ENCODE measurements at regions not wholly inside any gene's neighbourhood (a gene's known extent, or its start where the extent isn't known, plus 50 kb on each side); places are given as distances from the start of the nearest gene placed in this dataset.

DNA sequence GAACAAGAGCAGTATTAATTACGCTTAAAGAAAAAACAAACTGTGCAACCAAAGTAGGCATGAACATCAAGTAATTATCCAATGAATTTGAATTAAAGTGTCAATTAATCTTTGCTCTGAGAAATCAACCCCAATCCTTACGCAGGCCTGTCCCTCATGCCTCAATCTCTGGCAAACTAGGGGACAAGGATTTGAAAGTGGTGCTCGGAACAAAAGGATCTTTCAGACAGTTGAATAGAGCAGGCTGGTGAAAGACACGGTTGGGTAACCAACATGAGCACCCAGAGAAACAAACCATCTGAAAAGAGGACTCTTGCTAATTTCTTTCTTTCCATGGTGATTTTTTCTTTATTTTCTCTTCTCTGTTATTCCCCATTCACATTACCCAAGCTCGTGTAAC lies 203.5 kb upstream of the PHF14 start:
- TF ChIP-seq, protein P1, sequence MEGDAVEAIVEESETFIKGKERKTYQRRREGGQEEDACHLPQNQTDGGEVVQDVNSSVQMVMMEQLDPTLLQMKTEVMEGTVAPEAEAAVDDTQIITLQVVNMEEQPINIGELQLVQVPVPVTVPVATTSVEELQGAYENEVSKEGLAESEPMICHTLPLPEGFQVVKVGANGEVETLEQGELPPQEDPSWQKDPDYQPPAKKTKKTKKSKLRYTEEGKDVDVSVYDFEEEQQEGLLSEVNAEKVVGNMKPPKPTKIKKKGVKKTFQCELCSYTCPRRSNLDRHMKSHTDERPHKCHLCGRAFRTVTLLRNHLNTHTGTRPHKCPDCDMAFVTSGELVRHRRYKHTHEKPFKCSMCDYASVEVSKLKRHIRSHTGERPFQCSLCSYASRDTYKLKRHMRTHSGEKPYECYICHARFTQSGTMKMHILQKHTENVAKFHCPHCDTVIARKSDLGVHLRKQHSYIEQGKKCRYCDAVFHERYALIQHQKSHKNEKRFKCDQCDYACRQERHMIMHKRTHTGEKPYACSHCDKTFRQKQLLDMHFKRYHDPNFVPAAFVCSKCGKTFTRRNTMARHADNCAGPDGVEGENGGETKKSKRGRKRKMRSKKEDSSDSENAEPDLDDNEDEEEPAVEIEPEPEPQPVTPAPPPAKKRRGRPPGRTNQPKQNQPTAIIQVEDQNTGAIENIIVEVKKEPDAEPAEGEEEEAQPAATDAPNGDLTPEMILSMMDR (IDR thresholded peaks at IDR 0.05; ENCODE audit: poor library complexity): no peak
- no peak for TF ChIP-seq EZH2 (IDR thresholded peaks at IDR 0.05; ENCODE audit: borderline replicate concordance)
- no peak for TF ChIP-seq EZH2phosphoT487 (IDR thresholded peaks at IDR 0.05; ENCODE audit: low read depth, severe bottlenecking, unreplicated experiment)
- no peak for DNase-seq (ENCODE audit: low spot score)
- H3K4me1 ChIP-seq (ENCODE audit: insufficient read depth): no peaks in the 10 kb centered on the region
- no peak overlapping the region for H3K4me2 ChIP-seq
- H2AFZ ChIP-seq: no peak overlapping the region
- H3K27me3 ChIP-seq: no peaks in the 10 kb centered on the region
- no peaks in the 10 kb centered on the region for H3K9me3 ChIP-seq (ENCODE audit: low read depth)
- no peaks in the 10 kb centered on the region for H3K36me3 ChIP-seq (replicated peaks; ENCODE audit: insufficient read depth, low read depth)
- H3K4me3 ChIP-seq: no peak overlapping the region
- no peaks in the 10 kb centered on the region for H4K20me1 ChIP-seq (ENCODE audit: insufficient read depth, poor library complexity, severe bottlenecking)
- H3K79me2 ChIP-seq: no peaks in the 10 kb centered on the region
- no peak overlapping the region for H3K27ac ChIP-seq
- H3K9me2 ChIP-seq (replicated peaks; ENCODE audit: insufficient read depth): no peaks in the 10 kb centered on the region
- 93% methylated on average over 5 of the region's 5 CpGs for WGBS (ENCODE audit: low lambda C conversion rate, missing lambda C conversion rate)

DNA sequence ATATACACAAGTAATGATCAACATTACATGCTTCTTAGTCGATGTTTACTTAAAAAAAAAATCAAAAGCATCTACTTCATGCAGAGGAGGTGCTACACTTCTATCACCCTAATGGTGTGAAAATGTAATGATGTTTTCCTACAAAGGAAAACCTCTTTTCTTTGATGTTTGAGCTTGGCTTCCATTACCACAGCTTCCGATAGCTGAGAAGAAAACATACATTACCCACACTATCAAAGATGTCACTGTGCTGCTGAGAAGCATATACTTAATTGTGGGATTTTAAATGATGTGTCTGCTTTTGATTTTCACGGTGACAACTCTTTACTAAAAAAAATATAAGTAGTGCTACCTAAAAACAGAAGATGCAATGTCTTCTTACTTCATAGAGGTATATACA lies 200.2 kb upstream of the PHF14 start:
- Histone ChIP-seq H3K36me3 (replicated peaks; ENCODE audit: insufficient read depth, low read depth) (no peaks in the 10 kb centered on the region), H3K9me3 (ENCODE audit: low read depth) (no peaks in the 10 kb centered on the region), H4K20me1 (ENCODE audit: insufficient read depth, poor library complexity, severe bottlenecking) (no peaks in the 10 kb centered on the region), H3K79me2 (no peaks in the 10 kb centered on the region), H3K9me2 (replicated peaks; ENCODE audit: insufficient read depth) (no peaks in the 10 kb centered on the region), H3K27ac (no peak overlapping the region), H3K4me1 (ENCODE audit: insufficient read depth) (no peaks in the 10 kb centered on the region), H3K4me2 (no peak overlapping the region), H2AFZ (no peak overlapping the region), H3K4me3 (no peak overlapping the region), H3K27me3 (no peaks in the 10 kb centered on the region)
- TF ChIP-seq EZH2phosphoT487 (IDR thresholded peaks at IDR 0.05; ENCODE audit: low read depth, severe bottlenecking, unreplicated experiment) (no peak), EZH2 (IDR thresholded peaks at IDR 0.05; ENCODE audit: borderline replicate concordance) (no peak)
- TF ChIP-seq, protein P1 (IDR thresholded peaks at IDR 0.05; ENCODE audit: poor library complexity): no peak
- DNase-seq (ENCODE audit: low spot score): no peak
- WGBS (ENCODE audit: low lambda C conversion rate, missing lambda C conversion rate): 90% methylated on average over 3 of the region's 3 CpGs

DNA sequence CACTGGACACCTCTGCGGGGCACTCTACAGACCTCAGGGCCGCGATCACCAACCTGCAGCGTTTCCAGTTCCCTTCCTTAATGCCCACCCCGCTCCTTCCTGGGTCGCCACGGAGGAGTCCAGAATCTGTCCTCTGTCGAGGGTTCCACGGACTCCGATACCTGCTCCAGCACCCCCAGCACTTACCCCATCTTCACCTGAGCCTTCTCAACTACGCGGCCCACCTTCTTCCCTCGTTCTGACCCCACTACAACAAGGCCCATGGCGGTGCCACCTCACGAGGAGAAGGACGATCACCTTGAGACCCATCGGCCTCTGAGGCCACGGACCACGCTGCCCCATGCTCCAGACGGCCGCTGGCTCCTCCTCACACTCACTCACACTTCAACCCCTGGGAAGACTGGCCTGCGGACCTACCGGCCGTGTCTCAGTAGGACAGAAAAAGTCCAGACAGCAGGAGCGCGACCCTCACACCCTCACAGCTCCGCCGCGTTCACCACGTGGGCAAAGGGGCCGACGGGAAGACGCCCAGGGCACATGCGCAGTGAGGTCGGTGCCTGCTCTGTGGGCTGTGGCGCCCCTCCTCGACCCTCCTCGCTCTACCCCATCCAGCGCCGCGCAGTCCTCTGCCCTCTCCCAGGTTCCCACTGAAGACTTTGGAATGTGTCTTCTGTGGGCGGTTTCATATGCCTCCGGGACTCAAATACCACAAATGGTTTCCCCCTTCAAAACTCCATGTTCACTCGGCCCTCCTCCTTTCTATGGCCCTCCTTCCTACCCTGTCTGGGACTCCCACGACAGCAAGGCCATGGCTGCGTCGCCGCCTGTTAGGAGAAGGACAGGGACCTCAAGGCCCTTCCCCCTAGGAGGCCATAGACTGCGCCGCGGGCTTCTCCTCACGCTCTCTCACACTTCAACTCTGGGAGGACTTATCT lies 193.9 kb upstream of the PHF14 start:
- Histone ChIP-seq H3K27ac (no peak overlapping the region), H3K36me3 (replicated peaks; ENCODE audit: insufficient read depth, low read depth) (no peaks in the 10 kb centered on the region), H2AFZ (no peak overlapping the region), H3K4me1 (ENCODE audit: insufficient read depth) (no peaks in the 10 kb centered on the region), H3K9me3 (ENCODE audit: low read depth) (no peaks in the 10 kb centered on the region), H3K79me2 (no peaks in the 10 kb centered on the region), H3K4me2 (no peak overlapping the region), H3K27me3 (no peaks in the 10 kb centered on the region), H3K4me3 (no peak overlapping the region), H4K20me1 (ENCODE audit: insufficient read depth, poor library complexity, severe bottlenecking) (no peaks in the 10 kb centered on the region), H3K9me2 (replicated peaks; ENCODE audit: insufficient read depth) (no peaks in the 10 kb centered on the region)
- WGBS (ENCODE audit: low lambda C conversion rate, missing lambda C conversion rate): 97% methylated on average over 52 of the region's 52 CpGs
- no peak for DNase-seq (ENCODE audit: low spot score)
- TF ChIP-seq EZH2 (IDR thresholded peaks at IDR 0.05; ENCODE audit: borderline replicate concordance) (no peak), EZH2phosphoT487 (IDR thresholded peaks at IDR 0.05; ENCODE audit: low read depth, severe bottlenecking, unreplicated experiment) (no peak)
- TF ChIP-seq, protein P1 (IDR thresholded peaks at IDR 0.05; ENCODE audit: poor library complexity): no peak

All from hepatocyte (in vitro differentiated cells).